GM19328 (cell line): ENCODE measurements at regions not wholly inside any gene's neighbourhood (a gene's known extent, or its start where the extent isn't known, plus 50 kb on each side); places are given as distances from the start of the nearest gene placed in this dataset.
"Not testable (repeated sequence)": the region's sequence is repeated elsewhere in the genome, so short reads cannot be mapped to it uniquely, and the experiment has no call there.

ENCODE experiments used
- ATAC-seq: cut with Tn5 transposase; IDR thresholded peaks from one replicate; pipeline ENCODE4 v1.9.1; 2021; ENCODE audit warnings: mild to moderate bottlenecking, moderate library complexity; ENCODE audit not compliant: unreplicated experiment

DNA sequence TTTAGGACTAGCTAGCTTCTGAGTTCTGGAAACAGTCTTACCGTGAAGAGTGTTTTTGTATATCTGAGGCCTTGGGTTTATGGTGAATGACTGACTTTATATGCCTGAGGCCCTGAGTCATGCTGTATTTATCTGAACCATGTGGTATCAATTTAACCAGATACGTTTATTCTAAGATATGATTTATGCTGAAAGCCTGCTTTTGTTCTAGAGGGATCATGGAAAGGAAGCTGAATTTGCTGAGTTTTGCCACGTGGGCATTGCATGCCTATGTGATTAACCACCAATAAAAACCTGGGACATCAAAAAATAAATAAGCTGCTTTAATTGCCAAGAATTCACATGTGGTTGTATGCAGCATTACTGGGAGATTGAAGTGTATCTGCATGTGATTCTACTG, 1374.7 kb upstream of the PCDH10 start:
- not testable (repeated sequence) for ATAC-seq

DNA sequence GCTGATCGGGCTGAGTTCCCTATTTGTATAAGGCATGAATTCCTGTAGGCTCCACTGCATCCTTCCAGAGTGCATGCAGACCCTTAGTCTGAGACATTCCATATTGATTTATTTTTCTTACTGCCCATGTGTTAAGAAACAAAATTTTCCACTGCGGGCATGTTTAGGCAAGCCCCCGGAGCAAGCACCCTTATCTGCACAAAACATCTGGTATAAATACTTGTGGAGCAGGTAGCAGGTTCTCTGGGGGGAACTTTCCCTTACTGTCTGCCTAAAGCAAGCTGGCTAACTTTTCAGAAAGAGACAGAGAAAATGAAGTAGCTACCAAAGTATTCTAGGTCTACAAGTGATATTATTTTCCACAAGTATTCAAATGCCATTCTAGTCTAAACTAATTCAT, 1338.5 kb upstream of the PCDH10 start:
- ATAC-seq, result not testable (repeated sequence)
